Colonic mucosa (tissue), 4 donors: ENCODE measurements at regions not wholly inside any gene's neighbourhood (a gene's known extent, or its start where the extent isn't known, plus 50 kb on each side); places are given as distances from the start of the nearest gene placed in this dataset.

Experiments used
- DNase-seq: peaks from one replicate; pipeline ENCODE4 v3.0.0-alpha.2; 2020
- H3K27ac ChIP-seq: fragments of 200-600 bp; one replicate; pipeline ENCODE4 v1.8.0; 2021
- H3K27me3 ChIP-seq: fragments of 200-600 bp; one replicate; pipeline ENCODE4 v1.8.0; 2021
- H3K36me3 ChIP-seq: fragments of 200-600 bp; one replicate; pipeline ENCODE4 v1.8.0; 2021
- H3K4me1 ChIP-seq: fragments of 200-600 bp; one replicate; pipeline ENCODE4 v1.8.0; 2021; ENCODE audit warnings: mild to moderate bottlenecking
- H3K4me3 ChIP-seq: fragments of 200-600 bp; one replicate; pipeline ENCODE4 v1.8.0; 2021
- H3K9ac ChIP-seq, 2 donors: one replicate each; pipeline ENCODE4 v1.7.0; 2013; ENCODE audit warnings: control low read depth in 2 of 2, low read depth in 2 of 2, low read length in 2 of 2
- H3K9me3 ChIP-seq: fragments of 200-600 bp; one replicate; pipeline ENCODE4 v1.8.0; 2021
- intact Hi-C: fragments of 100-400 bp; cut with DNase I; formaldehyde crosslinking; loops from one replicate; pipeline ENCODE4 v1.14.1; 2022
- TF ChIP-seq, protein P1 (sequence below): fragments of 200-600 bp; IDR thresholded peaks from one replicate; pipeline ENCODE4 v1.8.0; 2022; ENCODE audit warnings: antibody characterized with exemption, mild to moderate bottlenecking
- donor health status: healthy.
- donor health status: DM: no; HTN: no; CAD: no.
- donor health status: DM: no; HTN: no; CAD: no.

- TF ChIP-seq, protein P1, sequence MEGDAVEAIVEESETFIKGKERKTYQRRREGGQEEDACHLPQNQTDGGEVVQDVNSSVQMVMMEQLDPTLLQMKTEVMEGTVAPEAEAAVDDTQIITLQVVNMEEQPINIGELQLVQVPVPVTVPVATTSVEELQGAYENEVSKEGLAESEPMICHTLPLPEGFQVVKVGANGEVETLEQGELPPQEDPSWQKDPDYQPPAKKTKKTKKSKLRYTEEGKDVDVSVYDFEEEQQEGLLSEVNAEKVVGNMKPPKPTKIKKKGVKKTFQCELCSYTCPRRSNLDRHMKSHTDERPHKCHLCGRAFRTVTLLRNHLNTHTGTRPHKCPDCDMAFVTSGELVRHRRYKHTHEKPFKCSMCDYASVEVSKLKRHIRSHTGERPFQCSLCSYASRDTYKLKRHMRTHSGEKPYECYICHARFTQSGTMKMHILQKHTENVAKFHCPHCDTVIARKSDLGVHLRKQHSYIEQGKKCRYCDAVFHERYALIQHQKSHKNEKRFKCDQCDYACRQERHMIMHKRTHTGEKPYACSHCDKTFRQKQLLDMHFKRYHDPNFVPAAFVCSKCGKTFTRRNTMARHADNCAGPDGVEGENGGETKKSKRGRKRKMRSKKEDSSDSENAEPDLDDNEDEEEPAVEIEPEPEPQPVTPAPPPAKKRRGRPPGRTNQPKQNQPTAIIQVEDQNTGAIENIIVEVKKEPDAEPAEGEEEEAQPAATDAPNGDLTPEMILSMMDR = no peak
- no peak overlapping the region for H3K27ac ChIP-seq
- H3K9me3 ChIP-seq = no peaks in the 10 kb centered on the region
- H3K4me3 ChIP-seq = no peak overlapping the region
- H3K36me3 ChIP-seq = no peaks in the 10 kb centered on the region
- H3K4me1 ChIP-seq = no peaks in the 10 kb centered on the region
- H3K27me3 ChIP-seq = no peaks in the 10 kb centered on the region
- no peak for DNase-seq
- H3K9ac ChIP-seq = no peak overlapping the region
- intact Hi-C loops = no loop called here
Observed at GRCh38 chr3:194836661-194837060, 151.0 kb downstream of the FAM43A start.

DNA sequence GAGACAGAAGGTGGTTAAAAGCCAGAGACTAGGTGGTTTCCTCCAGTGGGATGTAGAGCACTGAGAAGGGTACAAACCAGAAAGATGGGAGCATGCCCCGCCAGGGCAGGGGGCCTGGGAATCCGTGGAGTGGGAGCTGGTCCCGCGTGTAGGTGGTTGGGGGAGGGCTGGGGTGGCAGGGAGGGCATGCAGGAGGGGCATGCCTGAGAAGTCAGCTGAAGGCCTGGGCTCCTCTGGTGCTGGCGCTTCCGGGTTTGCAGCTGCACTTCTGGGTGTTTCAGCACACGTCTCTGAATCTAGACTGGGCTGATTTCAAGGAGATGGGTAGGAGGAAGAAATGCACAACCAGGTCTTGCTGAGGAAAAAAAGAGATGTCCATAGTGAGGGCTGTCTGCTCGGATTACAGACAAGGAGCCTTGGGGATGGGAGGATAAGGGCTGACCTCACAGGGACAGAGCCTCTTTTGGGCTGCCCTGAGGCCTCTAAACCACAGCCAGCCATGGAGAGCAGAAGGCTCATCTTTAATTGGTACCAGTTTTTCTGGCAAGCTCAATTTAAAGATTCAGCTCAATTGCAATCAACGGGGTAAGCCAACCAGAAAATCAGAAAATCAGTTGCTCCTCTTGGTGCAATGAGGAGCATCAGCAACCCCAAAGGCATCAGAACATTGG lies 151.9 kb downstream of the FAM43A start:
- TF ChIP-seq, protein P1 = no peak

GRCh38 chr3:194838236-194838635 lies 152.6 kb downstream of the FAM43A start:
- no peak for DNase-seq
- no peaks in the 10 kb centered on the region for H3K4me1 ChIP-seq
- no peaks in the 10 kb centered on the region for H3K36me3 ChIP-seq
- H3K9ac ChIP-seq = no peak overlapping the region
- H3K4me3 ChIP-seq = no peak overlapping the region
- TF ChIP-seq, protein P1 = no peak
- H3K27ac ChIP-seq = no peak overlapping the region
- intact Hi-C loops = no loop called here
- H3K27me3 ChIP-seq = no peaks in the 10 kb centered on the region
- no peaks in the 10 kb centered on the region for H3K9me3 ChIP-seq

More for the DNA sequence above, 151.9 kb downstream of the FAM43A start:
- Histone ChIP-seq H3K27ac (no peak overlapping the region), H3K9me3 (no peaks in the 10 kb centered on the region), H3K27me3 (no peaks in the 10 kb centered on the region), H3K9ac (no peak overlapping the region), H3K4me1 (no peaks in the 10 kb centered on the region), H3K36me3 (no peaks in the 10 kb centered on the region), H3K4me3 (no peak overlapping the region)
- DNase-seq = no peak
- intact Hi-C loops = no loop called here

- Histone ChIP-seq H3K27me3 (no peaks in the 10 kb centered on the region), H3K9me3 (no peaks in the 10 kb centered on the region), H3K36me3 (no peaks in the 10 kb centered on the region), H3K27ac (no peak overlapping the region), H3K4me3 (no peak overlapping the region), H3K9ac (no peak overlapping the region), H3K4me1 (no peaks in the 10 kb centered on the region)
- intact Hi-C loops = no loop called here
- TF ChIP-seq, protein P1 = no peak
- DNase-seq = no peak
Observed at GRCh38 chr3:194840661-194841514, 155.2 kb downstream of the FAM43A start.

GRCh38 chr3:194841515-194841841 lies 155.8 kb downstream of the FAM43A start:
- Histone ChIP-seq H3K9ac (no peak overlapping the region), H3K27ac (no peak overlapping the region), H3K27me3 (no peaks in the 10 kb centered on the region), H3K36me3 (no peaks in the 10 kb centered on the region), H3K9me3 (no peaks in the 10 kb centered on the region), H3K4me3 (no peak overlapping the region), H3K4me1 (no peaks in the 10 kb centered on the region)
- TF ChIP-seq, protein P1 = no peak
- intact Hi-C loops = no loop called here
- DNase-seq = no peak
